ENCODE measurements at regions not wholly inside any gene's neighbourhood (a gene's known extent, or its start where the extent isn't known, plus 50 kb on each side); places are given as distances from the start of the nearest gene placed in this dataset.

GRCh38 chr12:41737423-41737822 is 407.3 kb downstream of the GXYLT1 start:
- DNase-seq (ENCODE audit: low read depth): no peak
- in situ Hi-C loops (cut with HindIII; ENCODE audit: low pct_unique_long_range_greater_than_20kb, low sequenced_read_pairs): no loop called here

- in situ Hi-C loops (cut with HindIII; ENCODE audit: low pct_unique_long_range_greater_than_20kb, low sequenced_read_pairs): no loop called here
- DNase-seq (ENCODE audit: low read depth): no peak
Measured at GRCh38 chr12:41736436-41736835, 408.2 kb downstream of the GXYLT1 start.

GRCh38 chr12:41731691-41732090 is 413.0 kb downstream of the GXYLT1 start:
- no peak for DNase-seq (ENCODE audit: low read depth)
- in situ Hi-C loops (cut with HindIII; ENCODE audit: low pct_unique_long_range_greater_than_20kb, low sequenced_read_pairs): no loop called here

- in situ Hi-C loops (cut with HindIII; ENCODE audit: low pct_unique_long_range_greater_than_20kb, low sequenced_read_pairs): no loop called here
- DNase-seq (ENCODE audit: low read depth): no peak
Measured at GRCh38 chr12:41731061-41731460, 413.6 kb downstream of the GXYLT1 start.

- no peak for DNase-seq (ENCODE audit: low read depth)
Measured at GRCh38 chr12:41724216-41724615, 420.5 kb downstream of the GXYLT1 start.

GRCh38 chr12:41719214-41719613 is 425.5 kb downstream of the GXYLT1 start:
- no peak for DNase-seq (ENCODE audit: low read depth)
- in situ Hi-C loops (cut with HindIII; ENCODE audit: low pct_unique_long_range_greater_than_20kb, low sequenced_read_pairs): no loop called here

More at GRCh38 chr12:41724216-41724615, 420.5 kb downstream of the GXYLT1 start:
- in situ Hi-C loops (cut with HindIII; ENCODE audit: low pct_unique_long_range_greater_than_20kb, low sequenced_read_pairs): no loop called here

- in situ Hi-C loops (cut with HindIII; ENCODE audit: low pct_unique_long_range_greater_than_20kb, low sequenced_read_pairs): no loop called here
- no peak for DNase-seq (ENCODE audit: low read depth)
Measured at GRCh38 chr12:41715256-41715655, 429.4 kb downstream of the GXYLT1 start.

- peak; percentile 97 for DNase-seq (ENCODE audit: low read depth)
- in situ Hi-C loops (cut with HindIII; ENCODE audit: low pct_unique_long_range_greater_than_20kb, low sequenced_read_pairs): no loop called here
Measured at GRCh38 chr12:41709463-41710285, 435.0 kb downstream of the GXYLT1 start.

- in situ Hi-C loops (cut with HindIII; ENCODE audit: low pct_unique_long_range_greater_than_20kb, low sequenced_read_pairs): no loop called here
Measured at GRCh38 chr12:41709012-41709411, 435.7 kb downstream of the GXYLT1 start.

GRCh38 chr12:41706376-41706775 is 438.3 kb downstream of the GXYLT1 start:
- no peak for DNase-seq (ENCODE audit: low read depth)
- in situ Hi-C loops (cut with HindIII; ENCODE audit: low pct_unique_long_range_greater_than_20kb, low sequenced_read_pairs): no loop called here

More at GRCh38 chr12:41709012-41709411, 435.7 kb downstream of the GXYLT1 start:
- DNase-seq (ENCODE audit: low read depth): no peak

GRCh38 chr12:41701943-41702601 is 442.6 kb downstream of the GXYLT1 start:
- in situ Hi-C loops (cut with HindIII; ENCODE audit: low pct_unique_long_range_greater_than_20kb, low sequenced_read_pairs): no loop called here
- DNase-seq (ENCODE audit: low read depth): no peak

GRCh38 chr12:41700940-41701339 is 443.7 kb downstream of the GXYLT1 start:
- in situ Hi-C loops (cut with HindIII; ENCODE audit: low pct_unique_long_range_greater_than_20kb, low sequenced_read_pairs): no loop called here
- DNase-seq (ENCODE audit: low read depth): no peak

- in situ Hi-C loops (cut with HindIII; ENCODE audit: low pct_unique_long_range_greater_than_20kb, low sequenced_read_pairs): no loop called here
Measured at GRCh38 chr12:41699658-41700057, 445.0 kb downstream of the GXYLT1 start.

GRCh38 chr12:41697161-41697560 is 447.5 kb downstream of the GXYLT1 start:
- no peak for DNase-seq (ENCODE audit: low read depth)
- in situ Hi-C loops (cut with HindIII; ENCODE audit: low pct_unique_long_range_greater_than_20kb, low sequenced_read_pairs): no loop called here

More at GRCh38 chr12:41699658-41700057, 445.0 kb downstream of the GXYLT1 start:
- no peak for DNase-seq (ENCODE audit: low read depth)

GRCh38 chr12:41684997-41685396 is 459.7 kb downstream of the GXYLT1 start:
- in situ Hi-C loops (cut with HindIII; ENCODE audit: low pct_unique_long_range_greater_than_20kb, low sequenced_read_pairs): no loop called here
- DNase-seq (ENCODE audit: low read depth): peak; percentile 11

- no peak for DNase-seq (ENCODE audit: low read depth)
- in situ Hi-C loops (cut with HindIII; ENCODE audit: low pct_unique_long_range_greater_than_20kb, low sequenced_read_pairs): no loop called here
Measured at GRCh38 chr12:41683513-41684240, 461.0 kb downstream of the GXYLT1 start.

- no peak for DNase-seq (ENCODE audit: low read depth)
- in situ Hi-C loops (cut with HindIII; ENCODE audit: low pct_unique_long_range_greater_than_20kb, low sequenced_read_pairs): no loop called here
Measured at GRCh38 chr12:41683023-41683422, 461.7 kb downstream of the GXYLT1 start.

GRCh38 chr12:41681898-41682297 is 462.8 kb downstream of the GXYLT1 start:
- in situ Hi-C loops (cut with HindIII; ENCODE audit: low pct_unique_long_range_greater_than_20kb, low sequenced_read_pairs): no loop called here
- DNase-seq (ENCODE audit: low read depth): no peak

- no peak for DNase-seq (ENCODE audit: low read depth)
- in situ Hi-C loops (cut with HindIII; ENCODE audit: low pct_unique_long_range_greater_than_20kb, low sequenced_read_pairs): no loop called here
Measured at GRCh38 chr12:41680155-41680554, 464.5 kb downstream of the GXYLT1 start.
